ENCODE measurements at regions not wholly inside any gene's neighbourhood (a gene's known extent, or its start where the extent isn't known, plus 50 kb on each side); places are given as distances from the start of the nearest gene placed in this dataset.

DNA sequence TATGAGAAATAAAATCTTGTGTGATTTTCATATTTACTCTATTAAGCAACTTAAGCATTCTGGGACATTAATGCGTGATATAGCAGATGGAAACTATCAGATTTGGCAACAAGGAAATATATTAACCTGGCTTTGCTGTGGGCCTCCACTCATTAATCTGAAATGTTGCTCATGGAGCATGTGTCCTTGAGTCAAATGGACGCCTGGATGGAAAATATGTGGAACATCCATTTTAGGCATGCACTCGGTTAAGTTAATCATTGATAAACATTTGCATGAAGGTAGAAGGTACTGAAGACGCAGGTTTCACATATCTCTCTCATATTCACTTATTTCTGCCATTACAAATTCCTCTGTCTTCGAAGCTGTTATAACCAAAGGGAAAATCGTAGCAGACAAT lies 246.1 kb downstream of the NR2F2 start:
- Histone ChIP-seq H3K4me1 (ENCODE audit: control insufficient read depth, insufficient read depth, low read length) (no peaks in the 10 kb centered on the region), H3K36me3 (ENCODE audit: control insufficient read depth in 2 of 2, insufficient read depth in 1 of 2, low read length in 2 of 2) (no peaks in the 10 kb centered on the region), H3K27ac (ENCODE audit: extremely low read depth, low read depth, low read length) (no peak overlapping the region), H3K9me3 (ENCODE audit: control insufficient read depth, insufficient read depth, low read depth, low read length) (no peaks in the 10 kb centered on the region), H3K4me3 (ENCODE audit: low read depth, low read length) (no peak overlapping the region)
- POLR2A ChIA-PET: no interaction called here
- TF ChIP-seq ZSCAN16 (tag by site-specific recombination; IDR thresholded peaks at IDR 0.05): no peak
- no peak for TF ChIP-seq FEZF1 (tag by site-specific recombination; IDR thresholded peaks at IDR 0.05)
- no peak for TF ChIP-seq ZNF623 (tag by site-specific recombination; IDR thresholded peaks at IDR 0.05)
- TF ChIP-seq KLF7 (tag by site-specific recombination; IDR thresholded peaks at IDR 0.05; ENCODE audit: borderline replicate concordance): no peak
- no peak for TF ChIP-seq SETDB1 (IDR thresholded peaks at IDR 0.05; ENCODE audit: insufficient read length, low read length)
- no peak for TF ChIP-seq OVOL3 (tag by site-specific recombination; IDR thresholded peaks at IDR 0.05)
- TF ChIP-seq, protein P1, sequence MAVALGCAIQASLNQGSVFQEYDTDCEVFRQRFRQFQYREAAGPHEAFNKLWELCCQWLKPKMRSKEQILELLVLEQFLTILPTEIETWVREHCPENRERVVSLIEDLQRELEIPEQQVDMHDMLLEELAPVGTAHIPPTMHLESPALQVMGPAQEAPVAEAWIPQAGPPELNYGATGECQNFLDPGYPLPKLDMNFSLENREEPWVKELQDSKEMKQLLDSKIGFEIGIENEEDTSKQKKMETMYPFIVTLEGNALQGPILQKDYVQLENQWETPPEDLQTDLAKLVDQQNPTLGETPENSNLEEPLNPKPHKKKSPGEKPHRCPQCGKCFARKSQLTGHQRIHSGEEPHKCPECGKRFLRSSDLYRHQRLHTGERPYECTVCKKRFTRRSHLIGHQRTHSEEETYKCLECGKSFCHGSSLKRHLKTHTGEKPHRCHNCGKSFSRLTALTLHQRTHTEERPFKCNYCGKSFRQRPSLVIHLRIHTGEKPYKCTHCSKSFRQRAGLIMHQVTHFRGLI (tag by site-specific recombination; IDR thresholded peaks at IDR 0.05): no peak
- TF ChIP-seq, protein P2, sequence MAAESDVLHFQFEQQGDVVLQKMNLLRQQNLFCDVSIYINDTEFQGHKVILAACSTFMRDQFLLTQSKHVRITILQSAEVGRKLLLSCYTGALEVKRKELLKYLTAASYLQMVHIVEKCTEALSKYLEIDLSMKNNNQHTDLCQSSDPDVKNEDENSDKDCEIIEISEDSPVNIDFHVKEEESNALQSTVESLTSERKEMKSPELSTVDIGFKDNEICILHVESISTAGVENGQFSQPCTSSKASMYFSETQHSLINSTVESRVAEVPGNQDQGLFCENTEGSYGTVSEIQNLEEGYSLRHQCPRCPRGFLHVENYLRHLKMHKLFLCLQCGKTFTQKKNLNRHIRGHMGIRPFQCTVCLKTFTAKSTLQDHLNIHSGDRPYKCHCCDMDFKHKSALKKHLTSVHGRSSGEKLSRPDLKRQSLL (tag by site-specific recombination; IDR thresholded peaks at IDR 0.05): no peak
- TF ChIP-seq ZNF792 (tag by site-specific recombination; IDR thresholded peaks at IDR 0.05): no peak
- TF ChIP-seq ZFP37 (tag by site-specific recombination; IDR thresholded peaks at IDR 0.05): no peak
- no peak for TF ChIP-seq TRIM28 (IDR thresholded peaks at IDR 0.05; ENCODE audit: borderline replicate concordance, low read length)
- no peak for TF ChIP-seq ZNF658 (tag by site-specific recombination; IDR thresholded peaks at IDR 0.05)
- no peak for TF ChIP-seq ZNF174 (tag by site-specific recombination; IDR thresholded peaks at IDR 0.05)
- CTCF ChIA-PET: interaction anchor here (1.3 kb wide), 2 partner anchors 9 to 95 kb away, joined by 3 to 5 read pairs; no protein-coding TSS in a partner anchor

DNA sequence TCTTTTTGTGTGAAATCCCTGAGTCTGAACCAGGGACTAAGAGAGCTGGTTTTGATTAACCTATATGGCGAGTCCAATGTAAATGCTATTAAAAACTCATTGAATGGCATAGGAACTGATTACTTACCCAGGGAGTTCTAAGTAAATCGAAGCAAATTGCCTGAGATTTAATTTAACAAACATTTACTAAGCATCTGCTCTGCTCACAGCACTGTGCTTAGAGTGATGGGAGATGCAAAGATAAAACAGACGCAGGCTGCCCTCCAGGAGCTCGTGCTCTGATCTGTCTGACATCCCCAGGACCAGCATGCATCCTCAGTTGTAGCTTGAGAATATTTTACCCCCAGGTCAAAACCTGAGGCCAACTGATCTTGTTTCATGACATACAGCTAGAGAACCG lies 247.9 kb downstream of the NR2F2 start:
- Histone ChIP-seq H3K27ac (ENCODE audit: extremely low read depth, low read depth, low read length) (no peak overlapping the region), H3K4me1 (ENCODE audit: control insufficient read depth, insufficient read depth, low read length) (no peaks in the 10 kb centered on the region), H3K9me3 (ENCODE audit: control insufficient read depth, insufficient read depth, low read depth, low read length) (no peaks in the 10 kb centered on the region), H3K4me3 (ENCODE audit: low read depth, low read length) (no peak overlapping the region), H3K36me3 (ENCODE audit: control insufficient read depth in 2 of 2, insufficient read depth in 1 of 2, low read length in 2 of 2) (no peaks in the 10 kb centered on the region)
- ChIA-PET POLR2A (no interaction called here), CTCF (interaction anchor here (0.7 to 0.9 kb wide), 2 partner anchors 124 to 175 kb away, joined by 4 to 5 read pairs; no protein-coding TSS in a partner anchor)
- no peak for TF ChIP-seq ZBTB21 (tag by site-specific recombination; IDR thresholded peaks at IDR 0.05)
- no peak for TF ChIP-seq ZNF585B (tag by site-specific recombination; IDR thresholded peaks at IDR 0.05)
- TF ChIP-seq, protein P3, sequence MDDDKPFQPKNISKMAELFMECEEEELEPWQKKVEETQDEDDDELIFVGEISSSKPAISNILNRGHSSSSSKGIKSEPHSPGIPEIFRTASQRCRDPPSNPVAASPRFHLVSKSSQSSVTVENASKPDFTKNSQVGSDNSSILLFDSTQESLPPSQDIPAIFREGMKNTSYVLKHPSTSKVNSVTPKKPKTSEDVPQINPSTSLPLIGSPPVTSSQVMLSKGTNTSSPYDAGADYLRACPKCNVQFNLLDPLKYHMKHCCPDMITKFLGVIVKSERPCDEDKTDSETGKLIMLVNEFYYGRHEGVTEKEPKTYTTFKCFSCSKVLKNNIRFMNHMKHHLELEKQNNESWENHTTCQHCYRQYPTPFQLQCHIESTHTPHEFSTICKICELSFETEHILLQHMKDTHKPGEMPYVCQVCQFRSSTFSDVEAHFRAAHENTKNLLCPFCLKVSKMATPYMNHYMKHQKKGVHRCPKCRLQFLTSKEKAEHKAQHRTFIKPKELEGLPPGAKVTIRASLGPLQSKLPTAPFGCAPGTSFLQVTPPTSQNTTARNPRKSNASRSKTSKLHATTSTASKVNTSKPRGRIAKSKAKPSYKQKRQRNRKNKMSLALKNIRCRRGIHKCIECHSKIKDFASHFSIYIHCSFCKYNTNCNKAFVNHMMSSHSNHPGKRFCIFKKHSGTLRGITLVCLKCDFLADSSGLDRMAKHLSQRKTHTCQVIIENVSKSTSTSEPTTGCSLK (tag by site-specific recombination; IDR thresholded peaks at IDR 0.05): no peak
- TF ChIP-seq ZNF658 (tag by site-specific recombination; IDR thresholded peaks at IDR 0.05): no peak
- TF ChIP-seq, protein P4, sequence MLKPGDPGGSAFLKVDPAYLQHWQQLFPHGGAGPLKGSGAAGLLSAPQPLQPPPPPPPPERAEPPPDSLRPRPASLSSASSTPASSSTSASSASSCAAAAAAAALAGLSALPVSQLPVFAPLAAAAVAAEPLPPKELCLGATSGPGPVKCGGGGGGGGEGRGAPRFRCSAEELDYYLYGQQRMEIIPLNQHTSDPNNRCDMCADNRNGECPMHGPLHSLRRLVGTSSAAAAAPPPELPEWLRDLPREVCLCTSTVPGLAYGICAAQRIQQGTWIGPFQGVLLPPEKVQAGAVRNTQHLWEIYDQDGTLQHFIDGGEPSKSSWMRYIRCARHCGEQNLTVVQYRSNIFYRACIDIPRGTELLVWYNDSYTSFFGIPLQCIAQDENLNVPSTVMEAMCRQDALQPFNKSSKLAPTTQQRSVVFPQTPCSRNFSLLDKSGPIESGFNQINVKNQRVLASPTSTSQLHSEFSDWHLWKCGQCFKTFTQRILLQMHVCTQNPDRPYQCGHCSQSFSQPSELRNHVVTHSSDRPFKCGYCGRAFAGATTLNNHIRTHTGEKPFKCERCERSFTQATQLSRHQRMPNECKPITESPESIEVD (tag by site-specific recombination; IDR thresholded peaks at IDR 0.05): no peak
- TF ChIP-seq ZNF626 (tag by site-specific recombination; IDR thresholded peaks at IDR 0.05): no peak
- TF ChIP-seq ZNF558 (tag by site-specific recombination; IDR thresholded peaks at IDR 0.05): no peak
- no peak for TF ChIP-seq KLF1 (tag by site-specific recombination; IDR thresholded peaks at IDR 0.05)
- no peak for TF ChIP-seq MZF1 (tag by site-specific recombination; IDR thresholded peaks at IDR 0.05; ENCODE audit: borderline replicate concordance)
- TF ChIP-seq ZNF404 (tag by site-specific recombination; IDR thresholded peaks at IDR 0.05): no peak
- TF ChIP-seq IKZF3 (tag by site-specific recombination; IDR thresholded peaks at IDR 0.05): no peak
- TF ChIP-seq, protein P5, sequence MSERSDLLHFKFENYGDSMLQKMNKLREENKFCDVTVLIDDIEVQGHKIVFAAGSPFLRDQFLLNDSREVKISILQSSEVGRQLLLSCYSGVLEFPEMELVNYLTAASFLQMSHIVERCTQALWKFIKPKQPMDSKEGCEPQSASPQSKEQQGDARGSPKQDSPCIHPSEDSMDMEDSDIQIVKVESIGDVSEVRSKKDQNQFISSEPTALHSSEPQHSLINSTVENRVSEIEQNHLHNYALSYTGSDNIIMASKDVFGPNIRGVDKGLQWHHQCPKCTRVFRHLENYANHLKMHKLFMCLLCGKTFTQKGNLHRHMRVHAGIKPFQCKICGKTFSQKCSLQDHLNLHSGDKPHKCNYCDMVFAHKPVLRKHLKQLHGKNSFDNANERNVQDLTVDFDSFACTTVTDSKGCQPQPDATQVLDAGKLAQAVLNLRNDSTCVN (tag by site-specific recombination; optimal IDR thresholded peaks at IDR 0.05): no peak
- TF ChIP-seq ZNF548 (tag by site-specific recombination; IDR thresholded peaks at IDR 0.05): no peak
- no peak for TF ChIP-seq ZNF341 (tag by site-specific recombination; IDR thresholded peaks at IDR 0.05; ENCODE audit: low read depth)
- no peak for TF ChIP-seq ZFP41 (tag by site-specific recombination; IDR thresholded peaks at IDR 0.05; ENCODE audit: borderline replicate concordance)

Data from HEK293 (cell line).